ENCODE measurements at regions not wholly inside any gene's neighbourhood (a gene's known extent, or its start where the extent isn't known, plus 50 kb on each side); places are given as distances from the start of the nearest gene placed in this dataset.

- Histone ChIP-seq H3K9ac (ENCODE audit: low read depth, low read length) (no peak overlapping the region), H3K9me3 (replicated peaks; ENCODE audit: low read length) (no peaks in the 10 kb centered on the region), H3K36me3 (ENCODE audit: insufficient read depth, low read length) (no peaks in the 10 kb centered on the region), H3K27me3 (ENCODE audit: control insufficient read depth, insufficient read depth, low read length) (no peaks in the 10 kb centered on the region), H3K4me1 (ENCODE audit: control insufficient read depth, insufficient read depth, low read length) (peaks cover 24% of the 10 kb centered on the region), H3K4me2 (ENCODE audit: low read length) (no peak overlapping the region), H3K4me3 (ENCODE audit: low read length) (no peak overlapping the region)
Observed at GRCh38 chr3:72413228-72413627, 435.0 kb downstream of the SHQ1 start.

- H3K9me3 ChIP-seq (replicated peaks; ENCODE audit: low read length) = no peaks in the 10 kb centered on the region
- H3K4me1 ChIP-seq (ENCODE audit: control insufficient read depth, insufficient read depth, low read length) = peaks cover 17% of the 10 kb centered on the region
- no peak overlapping the region for H3K4me2 ChIP-seq (ENCODE audit: low read length)
- H3K27me3 ChIP-seq (ENCODE audit: control insufficient read depth, insufficient read depth, low read length) = no peaks in the 10 kb centered on the region
- H3K36me3 ChIP-seq (ENCODE audit: insufficient read depth, low read length) = no peaks in the 10 kb centered on the region
- H3K4me3 ChIP-seq (ENCODE audit: low read length) = no peak overlapping the region
- no peak overlapping the region for H3K9ac ChIP-seq (ENCODE audit: low read depth, low read length)
Observed at GRCh38 chr3:72412340-72412956, 435.8 kb downstream of the SHQ1 start.

GRCh38 chr3:72411843-72412242 lies 436.4 kb downstream of the SHQ1 start:
- no peaks in the 10 kb centered on the region for H3K36me3 ChIP-seq (ENCODE audit: insufficient read depth, low read length)
- peaks cover 17% of the 10 kb centered on the region for H3K4me1 ChIP-seq (ENCODE audit: control insufficient read depth, insufficient read depth, low read length)
- no peaks in the 10 kb centered on the region for H3K9me3 ChIP-seq (replicated peaks; ENCODE audit: low read length)

GRCh38 chr3:72411126-72411525 lies 437.1 kb downstream of the SHQ1 start:
- H3K27me3 ChIP-seq (ENCODE audit: control insufficient read depth, insufficient read depth, low read length) = no peaks in the 10 kb centered on the region
- H3K36me3 ChIP-seq (ENCODE audit: insufficient read depth, low read length) = no peaks in the 10 kb centered on the region
- peaks cover 17% of the 10 kb centered on the region for H3K4me1 ChIP-seq (ENCODE audit: control insufficient read depth, insufficient read depth, low read length)

More at GRCh38 chr3:72411843-72412242, 436.4 kb downstream of the SHQ1 start:
- H3K9ac ChIP-seq (ENCODE audit: low read depth, low read length) = no peak overlapping the region
- no peak overlapping the region for H3K4me2 ChIP-seq (ENCODE audit: low read length)
- H3K4me3 ChIP-seq (ENCODE audit: low read length) = no peak overlapping the region
- H3K27me3 ChIP-seq (ENCODE audit: control insufficient read depth, insufficient read depth, low read length) = no peaks in the 10 kb centered on the region

GRCh38 chr3:72408983-72409779 lies 439.1 kb downstream of the SHQ1 start:
- no peak overlapping the region for H3K4me3 ChIP-seq (ENCODE audit: low read length)
- H3K36me3 ChIP-seq (ENCODE audit: insufficient read depth, low read length) = no peaks in the 10 kb centered on the region
- H3K27me3 ChIP-seq (ENCODE audit: control insufficient read depth, insufficient read depth, low read length) = no peaks in the 10 kb centered on the region
- H3K4me1 ChIP-seq (ENCODE audit: control insufficient read depth, insufficient read depth, low read length) = peaks cover 17% of the 10 kb centered on the region
- no peak overlapping the region for H3K4me2 ChIP-seq (ENCODE audit: low read length)
- no peak overlapping the region for H3K9ac ChIP-seq (ENCODE audit: low read depth, low read length)
- H3K9me3 ChIP-seq (replicated peaks; ENCODE audit: low read length) = no peaks in the 10 kb centered on the region

More at GRCh38 chr3:72411126-72411525, 437.1 kb downstream of the SHQ1 start:
- no peak overlapping the region for H3K9ac ChIP-seq (ENCODE audit: low read depth, low read length)
- no peak overlapping the region for H3K4me2 ChIP-seq (ENCODE audit: low read length)
- no peak overlapping the region for H3K4me3 ChIP-seq (ENCODE audit: low read length)
- no peaks in the 10 kb centered on the region for H3K9me3 ChIP-seq (replicated peaks; ENCODE audit: low read length)

- Histone ChIP-seq H3K4me2 (ENCODE audit: low read length) (no peak overlapping the region), H3K4me1 (ENCODE audit: control insufficient read depth, insufficient read depth, low read length) (peaks cover 11% of the 10 kb centered on the region), H3K4me3 (ENCODE audit: low read length) (no peak overlapping the region), H3K27me3 (ENCODE audit: control insufficient read depth, insufficient read depth, low read length) (no peaks in the 10 kb centered on the region), H3K9ac (ENCODE audit: low read depth, low read length) (no peak overlapping the region), H3K9me3 (replicated peaks; ENCODE audit: low read length) (no peaks in the 10 kb centered on the region), H3K36me3 (ENCODE audit: insufficient read depth, low read length) (no peaks in the 10 kb centered on the region)
Observed at GRCh38 chr3:72407766-72408165, 440.5 kb downstream of the SHQ1 start.

GRCh38 chr3:72405943-72406566 lies 442.2 kb downstream of the SHQ1 start:
- Histone ChIP-seq H3K36me3 (ENCODE audit: insufficient read depth, low read length) (no peaks in the 10 kb centered on the region), H3K9ac (ENCODE audit: low read depth, low read length) (no peak overlapping the region), H3K27me3 (ENCODE audit: control insufficient read depth, insufficient read depth, low read length) (no peaks in the 10 kb centered on the region), H3K9me3 (replicated peaks; ENCODE audit: low read length) (no peaks in the 10 kb centered on the region), H3K4me2 (ENCODE audit: low read length) (no peak overlapping the region), H3K4me1 (ENCODE audit: control insufficient read depth, insufficient read depth, low read length) (peaks cover 8% of the 10 kb centered on the region), H3K4me3 (ENCODE audit: low read length) (no peak overlapping the region)

- H3K36me3 ChIP-seq (ENCODE audit: insufficient read depth, low read length) = no peaks in the 10 kb centered on the region
Observed at GRCh38 chr3:72401005-72401545, 447.2 kb downstream of the SHQ1 start.

GRCh38 chr3:72398781-72399180 lies 449.5 kb downstream of the SHQ1 start:
- H3K4me3 ChIP-seq (ENCODE audit: low read length) = no peak overlapping the region

More at GRCh38 chr3:72401005-72401545, 447.2 kb downstream of the SHQ1 start:
- Histone ChIP-seq H3K4me1 (ENCODE audit: control insufficient read depth, insufficient read depth, low read length) (peaks cover 3% of the 10 kb centered on the region), H3K27me3 (ENCODE audit: control insufficient read depth, insufficient read depth, low read length) (no peaks in the 10 kb centered on the region), H3K9me3 (replicated peaks; ENCODE audit: low read length) (no peaks in the 10 kb centered on the region), H3K4me2 (ENCODE audit: low read length) (no peak overlapping the region), H3K9ac (ENCODE audit: low read depth, low read length) (no peak overlapping the region), H3K4me3 (ENCODE audit: low read length) (no peak overlapping the region)

GRCh38 chr3:72397586-72397985 lies 450.7 kb downstream of the SHQ1 start:
- Histone ChIP-seq H3K4me1 (ENCODE audit: control insufficient read depth, insufficient read depth, low read length) (no peaks in the 10 kb centered on the region), H3K27me3 (ENCODE audit: control insufficient read depth, insufficient read depth, low read length) (no peaks in the 10 kb centered on the region), H3K4me3 (ENCODE audit: low read length) (no peak overlapping the region), H3K36me3 (ENCODE audit: insufficient read depth, low read length) (no peaks in the 10 kb centered on the region), H3K9ac (ENCODE audit: low read depth, low read length) (no peak overlapping the region), H3K9me3 (replicated peaks; ENCODE audit: low read length) (no peaks in the 10 kb centered on the region), H3K4me2 (ENCODE audit: low read length) (no peak overlapping the region)

More at GRCh38 chr3:72398781-72399180, 449.5 kb downstream of the SHQ1 start:
- no peaks in the 10 kb centered on the region for H3K9me3 ChIP-seq (replicated peaks; ENCODE audit: low read length)
- no peaks in the 10 kb centered on the region for H3K36me3 ChIP-seq (ENCODE audit: insufficient read depth, low read length)
- H3K9ac ChIP-seq (ENCODE audit: low read depth, low read length) = no peak overlapping the region
- no peak overlapping the region for H3K4me2 ChIP-seq (ENCODE audit: low read length)
- no peaks in the 10 kb centered on the region for H3K27me3 ChIP-seq (ENCODE audit: control insufficient read depth, insufficient read depth, low read length)
- peaks cover 3% of the 10 kb centered on the region for H3K4me1 ChIP-seq (ENCODE audit: control insufficient read depth, insufficient read depth, low read length)

GRCh38 chr3:72396899-72397298 lies 451.3 kb downstream of the SHQ1 start:
- no peaks in the 10 kb centered on the region for H3K36me3 ChIP-seq (ENCODE audit: insufficient read depth, low read length)
- no peak overlapping the region for H3K9ac ChIP-seq (ENCODE audit: low read depth, low read length)
- no peaks in the 10 kb centered on the region for H3K9me3 ChIP-seq (replicated peaks; ENCODE audit: low read length)
- H3K27me3 ChIP-seq (ENCODE audit: control insufficient read depth, insufficient read depth, low read length) = no peaks in the 10 kb centered on the region
- no peak overlapping the region for H3K4me3 ChIP-seq (ENCODE audit: low read length)
- no peak overlapping the region for H3K4me2 ChIP-seq (ENCODE audit: low read length)
- H3K4me1 ChIP-seq (ENCODE audit: control insufficient read depth, insufficient read depth, low read length) = no peaks in the 10 kb centered on the region
